Endothelial cell of umbilical vein (primary cell): ENCODE measurements at regions not wholly inside any gene's neighbourhood (a gene's known extent, or its start where the extent isn't known, plus 50 kb on each side); places are given as distances from the start of the nearest gene placed in this dataset.
A peak's percentile ranks its signal among the peaks of the same experiment; 100 is the strongest.

Experiments used
- BruUV-seq: library from RNA; stranded (reverse); fragments of 400-500 nt; replicated peaks from 2 replicates; lab custom pipeline; 2021; lab: Mats Ljungman, UMichigan
- CTCF ChIA-PET: fragments of 300-600, 350-600 bp; sonication (Branson Sonifier 250); formaldehyde crosslinking; loops from one replicate; lab custom pipeline; 2021; ENCODE audit warnings: antibody characterized with exemption, inconsistent platforms; lab: Charles Lee
- POLR2A ChIA-PET: fragments of 300-600, 350-600 bp; sonication (Branson Sonifier 250); formaldehyde crosslinking; loops from one replicate; lab custom pipeline; 2021; ENCODE audit warnings: antibody characterized with exemption, inconsistent platforms; lab: Charles Lee
- DNase-seq: peaks from one replicate; pipeline ENCODE4 v3.0.0-alpha.2; 2011; ENCODE audit warnings: low read depth, low spot score
- FAIRE-seq: peaks from 2 replicates; lab custom pipeline; 2011; peaks lifted over from hg19 to GRCh38; lab: Jason Lieb, UNC
- H2AFZ ChIP-seq: 2 replicates; pipeline ENCODE4 v1.6.0; 2012; ENCODE audit warnings: low read depth, low read length, control low read depth, inconsistent platforms
- H3K27ac ChIP-seq: 2 replicates; pipeline ENCODE4 v1.5.1; 2011; ENCODE audit warnings: low read depth, mild to moderate bottlenecking, control low read depth, low read length, moderate library complexity; ENCODE audit not compliant: insufficient read depth
- H3K27me3 ChIP-seq, 2 experiments: 2 replicates each; pipeline versions ENCODE4 v1.6.0 to v1.6.1; 2011; ENCODE audit warnings: low read length in 2 of 2, mixed read lengths in 1 of 2; ENCODE audit not compliant: control insufficient read depth in 2 of 2, insufficient read depth in 2 of 2
- H3K36me3 ChIP-seq, 2 experiments: 2 replicates in 1 of 2; 3 replicates in 1 of 2; pipeline ENCODE4 v1.5.1; 2011; ENCODE audit warnings: low read length in 2 of 2, mild to moderate bottlenecking in 1 of 2, moderate library complexity in 1 of 2; ENCODE audit not compliant: control insufficient read depth in 2 of 2, insufficient read depth in 2 of 2; ENCODE audit errors: extremely low read depth in 1 of 2
- H3K4me1 ChIP-seq: 3 replicates; pipeline ENCODE4 v1.5.1; 2011; ENCODE audit warnings: mild to moderate bottlenecking, low read length; ENCODE audit not compliant: control insufficient read depth, insufficient read depth; ENCODE audit errors: extremely low read depth
- H3K4me2 ChIP-seq: 2 replicates; pipeline ENCODE4 v1.6.1; 2011; ENCODE audit warnings: low read length, control low read depth, mixed read lengths; ENCODE audit not compliant: insufficient read depth
- H3K4me3 ChIP-seq, 3 experiments: fragments of 200-600 bp in 1 of 3; sonication (generic), shearing (Covaris generic) in 1 of 3; replicated peaks in 1 of 3; 2 replicates each; pipeline ENCODE4 v1.5.1; 2011 to 2016; ENCODE audit warnings: control low read depth in 3 of 3, low read length in 3 of 3, mild to moderate bottlenecking in 2 of 3, inconsistent platforms in 1 of 3, low read depth in 1 of 3, moderate library complexity in 1 of 3; ENCODE audit not compliant: insufficient read depth in 1 of 3
- H3K79me2 ChIP-seq: 2 replicates; pipeline ENCODE4 v1.6.0; 2012; ENCODE audit warnings: low read length, inconsistent platforms; ENCODE audit not compliant: control insufficient read depth, insufficient read depth
- H3K9ac ChIP-seq: replicated peaks from 2 replicates; pipeline ENCODE3; 2011; ENCODE audit warnings: low read length, control low read depth; ENCODE audit not compliant: insufficient read depth; ENCODE audit errors: extremely low read depth
- H3K9me1 ChIP-seq: replicated peaks from 3 replicates; pipeline ENCODE4 v1.6.0; 2011; ENCODE audit warnings: mild to moderate bottlenecking, low read length; ENCODE audit not compliant: control insufficient read depth, insufficient read depth; ENCODE audit errors: extremely low read depth
- H3K9me3 ChIP-seq: replicated peaks from 2 replicates; pipeline ENCODE4 v1.5.1; 2012; ENCODE audit warnings: low read length, inconsistent platforms; ENCODE audit not compliant: control insufficient read depth, insufficient read depth
- H4K20me1 ChIP-seq: replicated peaks from 2 replicates; pipeline ENCODE3; 2011; ENCODE audit warnings: mild to moderate bottlenecking, low read length; ENCODE audit not compliant: control insufficient read depth, insufficient read depth; ENCODE audit errors: extremely low read depth
- CTCF ChIP-seq, 2 donors: IDR thresholded peaks; 1 replicate in 1 of 2; 2 replicates in 1 of 2; pipeline ENCODE4 v1.5.1; 2011; ENCODE audit warnings: low read length in 2 of 2, mild to moderate bottlenecking in 2 of 2, moderate library complexity in 2 of 2, control low read depth in 1 of 2, inconsistent platforms in 1 of 2, low read depth in 1 of 2; ENCODE audit not compliant: insufficient read depth in 1 of 2; ENCODE audit errors: extremely low read depth in 1 of 2
- GATA2 ChIP-seq: IDR thresholded peaks from 2 replicates; pipeline ENCODE4 v1.7.0; 2011; ENCODE audit warnings: low read depth, mild to moderate bottlenecking, moderate library complexity, mixed read lengths, low read length; ENCODE audit not compliant: insufficient read length, insufficient read depth
- dilution Hi-C: fragments of 300-500 bp; cut with MboI; formaldehyde crosslinking; loops from one replicate; pipeline ENCODE4 v1.15.0; 2019; ENCODE audit warnings: low sequenced_read_pairs; ENCODE audit not compliant: extremely low pct_ligation_motif_present
- intact Hi-C: fragments of 100-400 bp; cut with micrococcal nuclease; formaldehyde crosslinking; loops from one replicate; pipeline ENCODE4 v1.10.0; 2022

GRCh38 chr7:17009007-17009719 is 127.4 kb upstream of the AGR3 start:
- DNase-seq = peak; percentile 43

More at GRCh38 chr7:17009007-17009719, 127.4 kb upstream of the AGR3 start:
- Histone ChIP-seq H3K9me3 (no peaks in the 10 kb centered on the region), H3K4me2 (no peak overlapping the region), H3K79me2 (no peaks in the 10 kb centered on the region), H2AFZ (no peak overlapping the region), H3K4me1 (peaks cover 3% of the 10 kb centered on the region), H3K27me3 (no peaks in the 10 kb centered on the region), H3K36me3 (no peaks in the 10 kb centered on the region), H3K27ac (no peak overlapping the region), H3K4me3 (no peak overlapping the region), H3K9me1 (no peaks in the 10 kb centered on the region), H4K20me1 (no peaks in the 10 kb centered on the region), H3K9ac (no peak overlapping the region)
- BruUV-seq = no TSS peak
- CTCF ChIA-PET = interaction anchor here (0.6 to 4.0 kb wide), 26 partner anchors 9 to 516 kb away, joined by 3 to 106 read pairs (median 4); partner anchors contain the start of gene AHR
- FAIRE-seq = no peak
- dilution Hi-C loops (no loop called here), intact Hi-C loops (loop anchor here (1.0 to 2.0 kb wide), 2 partner anchors 34 to 292 kb away; no protein-coding TSS in a partner anchor)
- POLR2A ChIA-PET = interaction anchor here (0.7 kb wide), 1 partner anchor 24 kb away, joined by 3 read pairs; no protein-coding TSS in a partner anchor
- TF ChIP-seq CTCF (IDR thresholded peaks at IDR 0.05; ENCODE audit: extremely low read depth in 1 of 2, insufficient read depth in 1 of 2, low read depth in 1 of 2, low read length in 2 of 2) = peak in 1 of 2 donors; percentile 21
- TF ChIP-seq GATA2 = no peak
